AG09319 (cell line): ENCODE measurements at regions not wholly inside any gene's neighbourhood (a gene's known extent, or its start where the extent isn't known, plus 50 kb on each side); places are given as distances from the start of the nearest gene placed in this dataset.

Experiments
- DNase-seq: peaks from one replicate; pipeline ENCODE4 v3.0.0-alpha.2; 2010; ENCODE audit warnings: low read depth; ENCODE audit errors: extremely low read depth
- TF ChIP-seq, protein P1 (sequence below): IDR thresholded peaks from 2 replicates; pipeline ENCODE4 v1.5.1; 2011; ENCODE audit warnings: low read depth, mild to moderate bottlenecking, inconsistent platforms, low read length, moderate library complexity

DNA sequence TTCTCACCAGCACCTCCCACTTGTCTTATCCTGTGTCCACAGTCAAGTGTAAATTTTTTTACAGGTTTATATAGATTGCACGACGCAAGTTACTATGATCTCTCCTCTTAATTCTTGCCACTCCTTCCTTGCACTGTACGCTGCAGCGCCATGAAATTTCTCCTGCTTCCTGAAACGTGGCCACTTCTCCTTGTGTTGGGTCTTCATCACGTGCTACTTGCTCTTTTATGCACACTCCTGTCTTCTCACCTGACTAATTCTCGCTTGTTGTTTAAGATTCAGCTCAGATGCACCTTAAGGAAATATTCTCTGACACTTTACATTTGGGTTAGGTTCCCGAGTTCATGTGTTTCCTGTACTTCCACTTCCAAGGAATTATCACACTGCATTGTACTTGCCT, 76.5 kb upstream of the ODAD2 start:
- DNase-seq: no peak
- TF ChIP-seq, protein P1, sequence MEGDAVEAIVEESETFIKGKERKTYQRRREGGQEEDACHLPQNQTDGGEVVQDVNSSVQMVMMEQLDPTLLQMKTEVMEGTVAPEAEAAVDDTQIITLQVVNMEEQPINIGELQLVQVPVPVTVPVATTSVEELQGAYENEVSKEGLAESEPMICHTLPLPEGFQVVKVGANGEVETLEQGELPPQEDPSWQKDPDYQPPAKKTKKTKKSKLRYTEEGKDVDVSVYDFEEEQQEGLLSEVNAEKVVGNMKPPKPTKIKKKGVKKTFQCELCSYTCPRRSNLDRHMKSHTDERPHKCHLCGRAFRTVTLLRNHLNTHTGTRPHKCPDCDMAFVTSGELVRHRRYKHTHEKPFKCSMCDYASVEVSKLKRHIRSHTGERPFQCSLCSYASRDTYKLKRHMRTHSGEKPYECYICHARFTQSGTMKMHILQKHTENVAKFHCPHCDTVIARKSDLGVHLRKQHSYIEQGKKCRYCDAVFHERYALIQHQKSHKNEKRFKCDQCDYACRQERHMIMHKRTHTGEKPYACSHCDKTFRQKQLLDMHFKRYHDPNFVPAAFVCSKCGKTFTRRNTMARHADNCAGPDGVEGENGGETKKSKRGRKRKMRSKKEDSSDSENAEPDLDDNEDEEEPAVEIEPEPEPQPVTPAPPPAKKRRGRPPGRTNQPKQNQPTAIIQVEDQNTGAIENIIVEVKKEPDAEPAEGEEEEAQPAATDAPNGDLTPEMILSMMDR: no peak

DNA sequence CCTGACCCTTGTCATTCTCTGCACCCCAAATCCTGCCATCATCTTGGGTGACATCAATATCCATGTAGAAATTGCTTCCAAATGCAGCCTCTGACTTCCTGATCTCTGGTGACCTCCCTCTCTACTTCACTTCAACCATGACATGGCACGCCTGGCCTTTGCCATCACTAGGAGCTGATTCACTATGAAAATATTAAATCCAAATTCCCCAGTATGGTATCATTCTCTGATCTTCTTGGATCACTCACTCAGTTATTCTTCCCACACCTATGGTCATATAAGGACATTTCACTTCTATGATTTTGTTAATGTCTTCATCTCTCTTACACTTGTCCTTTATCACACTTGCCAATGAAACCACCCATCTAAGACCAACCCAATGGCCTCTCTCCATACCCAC, 73.7 kb upstream of the ODAD2 start:
- DNase-seq: no peak

DNA sequence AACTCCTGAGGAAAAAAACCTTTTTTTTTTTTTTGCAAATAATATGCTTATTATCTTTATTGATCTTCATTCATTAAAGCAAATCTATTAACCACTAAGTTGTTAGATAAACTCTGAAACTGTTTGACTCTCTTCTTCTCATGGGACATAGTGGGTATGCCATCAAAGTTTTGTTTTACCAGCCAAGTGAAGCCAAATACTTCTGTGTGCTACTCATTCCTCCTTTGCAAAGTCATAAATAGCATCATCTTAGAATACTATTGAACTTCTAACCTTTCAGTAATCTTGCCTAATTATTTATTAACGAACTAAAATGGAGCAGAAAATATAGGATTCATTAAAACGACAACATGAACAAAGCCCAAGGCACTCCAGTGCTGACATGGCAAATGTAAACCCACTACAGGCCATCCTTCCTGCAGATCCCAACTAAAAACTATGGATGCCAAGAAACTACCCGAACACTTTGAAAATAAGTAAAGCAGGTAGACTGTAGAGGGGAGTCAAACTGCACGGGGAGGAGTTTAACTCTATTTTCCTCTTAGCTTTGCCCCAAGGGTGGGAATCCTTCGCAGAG, 61.2 kb upstream of the ODAD2 start:
- no peak for DNase-seq
- TF ChIP-seq, protein P1: no peak

More for the DNA sequence above, 73.7 kb upstream of the ODAD2 start:
- TF ChIP-seq, protein P1: no peak

DNA sequence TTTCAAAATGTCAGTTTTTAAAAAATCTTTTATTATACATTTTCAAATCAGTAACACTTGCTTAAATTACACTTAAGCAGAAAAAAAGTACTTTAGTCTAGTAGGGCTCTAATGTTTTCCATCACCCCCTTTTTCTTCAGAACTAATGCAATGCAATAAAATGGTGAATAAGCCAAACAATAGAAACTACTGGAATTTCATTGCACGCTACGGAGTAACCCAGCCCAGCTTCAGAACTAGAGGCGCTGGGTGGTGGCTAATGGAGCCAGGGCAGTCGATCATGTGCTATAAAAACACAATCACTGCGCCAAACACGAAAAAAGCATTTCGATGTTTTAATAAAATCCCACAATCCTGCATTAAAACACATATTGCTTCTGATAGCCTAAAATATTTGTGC, 59.9 kb upstream of the ODAD2 start:
- DNase-seq: no peak
- TF ChIP-seq, protein P1: no peak

DNA sequence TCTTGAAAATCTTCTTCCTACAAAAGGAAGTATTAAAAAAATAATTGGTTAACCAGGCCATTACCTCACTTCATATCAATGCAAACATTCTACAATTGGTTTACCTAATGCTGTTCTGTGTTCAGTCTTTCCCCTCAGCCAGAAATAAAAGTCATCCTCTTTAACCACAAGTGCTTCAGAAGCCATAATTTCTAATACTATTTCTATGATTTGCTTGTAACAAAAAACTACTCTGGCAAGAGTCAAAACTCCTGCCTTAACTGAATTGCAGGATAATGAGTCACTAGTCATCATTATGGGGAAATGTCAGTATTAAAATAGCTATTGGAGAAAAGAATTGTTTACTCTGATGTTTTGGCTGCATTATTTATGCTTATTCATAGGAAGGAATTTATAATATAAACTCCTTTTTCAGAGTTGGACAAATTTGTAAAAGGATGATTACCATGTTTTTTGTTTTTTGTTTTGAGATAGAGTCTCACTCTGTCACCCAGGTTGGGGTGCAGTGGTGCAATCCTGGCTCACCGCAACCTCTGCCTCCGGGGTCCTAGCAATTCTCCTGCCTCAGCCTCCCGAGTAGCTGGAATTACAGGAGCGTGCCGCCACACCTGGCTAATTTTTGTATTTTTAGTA, 55.5 kb upstream of the ODAD2 start:
- TF ChIP-seq, protein P1: no peak
- peak; percentile 89 for DNase-seq

DNA sequence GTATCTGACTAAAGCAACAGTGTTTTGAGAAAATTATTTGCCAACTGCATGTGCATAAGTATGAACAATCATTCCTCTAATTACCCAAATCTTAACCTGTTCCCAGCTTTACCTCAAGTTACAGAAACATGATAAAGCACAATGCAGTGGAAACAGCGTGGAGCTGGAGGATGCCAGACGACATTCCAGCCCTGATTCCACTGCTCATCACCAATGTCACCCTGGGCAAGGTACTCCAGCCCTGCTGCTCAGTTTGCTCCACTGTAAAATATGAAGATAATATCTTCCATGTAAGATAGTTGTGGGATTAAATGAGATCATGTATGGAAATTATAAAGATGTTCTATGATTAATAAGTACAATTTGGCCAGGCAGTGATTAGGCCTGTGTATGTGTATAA, 50.4 kb upstream of the ODAD2 start:
- TF ChIP-seq, protein P1: no peak
- no peak for DNase-seq
